ENCODE measurements at regions not wholly inside any gene's neighbourhood (a gene's known extent, or its start where the extent isn't known, plus 50 kb on each side); places are given as distances from the start of the nearest gene placed in this dataset.

- TF ChIP-seq MYC (IDR thresholded peaks at IDR 0.05; ENCODE audit: low read depth, low read length), result no peak
- TF ChIP-seq POLR2A (IDR thresholded peaks at IDR 0.05; ENCODE audit: low read depth, low read length), result no peak
- no peak for TF ChIP-seq CTCF (IDR thresholded peaks at IDR 0.05; ENCODE audit: extremely low read depth in 1 of 2, insufficient read depth in 1 of 2, low read depth in 1 of 2, low read length in 2 of 2)
- TF ChIP-seq EZH2 (IDR thresholded peaks at IDR 0.05; ENCODE audit: borderline replicate concordance, low read depth, low read length, severe bottlenecking), result no peak
- TF ChIP-seq FOS (IDR thresholded peaks at IDR 0.05; ENCODE audit: borderline replicate concordance, insufficient read depth, low read length), result no peak
- no peak for TF ChIP-seq POLR2AphosphoS5 (IDR thresholded peaks at IDR 0.05; ENCODE audit: insufficient read depth, low read depth, low read length)
- TF ChIP-seq MAX (IDR thresholded peaks at IDR 0.05; ENCODE audit: insufficient read depth, insufficient read length), result no peak
Observed at GRCh38 chr2:212858496-212858895, 292.9 kb downstream of the IKZF2 start.
